NOMO-1 (cell line): ENCODE measurements at regions not wholly inside any gene's neighbourhood (a gene's known extent, or its start where the extent isn't known, plus 50 kb on each side); places are given as distances from the start of the nearest gene placed in this dataset.
"Not testable (repeated sequence)": the region's sequence is repeated elsewhere in the genome, so short reads cannot be mapped to it uniquely, and the experiment has no call there.

ENCODE experiments used
- DNase-seq, 2 experiments: peaks; one replicate each; lab custom pipeline; 2025; ENCODE audit not compliant: unreplicated experiment in 2 of 2; lab: John Stamatoyannopoulos, UW

DNA sequence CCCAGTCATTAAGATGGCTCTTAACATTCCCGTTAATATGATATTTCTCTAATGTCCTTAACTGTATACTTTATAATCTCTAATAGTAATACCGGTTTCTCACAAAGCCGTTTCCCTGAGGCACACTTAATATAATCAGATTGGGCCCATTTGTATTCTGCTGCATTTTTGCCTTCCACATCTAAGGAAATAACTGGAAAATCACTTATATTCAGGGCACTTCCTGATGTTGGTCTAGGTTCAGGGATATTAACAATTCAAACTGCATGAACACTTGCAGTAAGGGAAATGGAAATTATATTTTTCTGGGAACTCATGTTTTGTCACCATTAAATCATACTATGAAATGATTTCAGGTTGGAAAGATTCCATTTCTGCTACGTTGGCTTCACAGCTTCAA lies 119.8 kb downstream of the TPR start:
- DNase-seq, result no peak

DNA sequence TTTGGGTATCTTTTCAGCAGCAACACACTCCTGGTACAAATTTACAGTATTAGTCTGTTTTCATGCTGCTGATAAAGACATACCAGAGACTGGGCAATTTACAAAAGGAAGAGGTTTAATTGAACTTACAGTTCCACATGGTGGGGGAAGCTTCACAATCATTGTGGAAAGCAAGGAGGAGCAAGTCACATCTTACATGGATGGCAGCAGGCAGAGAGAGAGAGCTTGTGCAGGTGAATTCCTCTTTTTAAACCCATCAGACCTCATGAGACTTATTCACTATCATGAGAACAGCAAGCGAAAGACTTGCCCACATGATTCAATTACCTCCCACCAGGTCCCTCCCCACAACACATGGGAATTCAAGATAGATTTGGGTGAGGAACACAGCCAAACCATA lies 124.5 kb downstream of the TPR start:
- no peak for DNase-seq

DNA sequence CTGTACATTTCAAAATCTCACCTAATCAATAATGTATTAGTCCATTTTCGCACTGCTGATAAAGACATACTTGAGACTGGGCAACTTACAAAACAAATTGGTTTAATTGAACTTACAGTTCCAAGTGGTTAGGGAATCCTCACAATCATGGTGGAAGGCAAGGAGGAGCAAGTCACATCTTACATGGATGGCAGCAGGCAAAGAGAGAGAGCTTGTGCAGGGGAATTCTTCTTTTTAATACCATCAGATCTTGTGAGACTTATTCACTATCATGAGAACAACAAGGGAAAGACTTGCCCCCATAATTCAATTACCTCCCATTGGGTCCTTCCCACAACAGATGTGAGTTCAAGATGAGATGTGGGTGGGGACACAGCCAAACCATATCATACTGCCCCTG lies 126.4 kb downstream of the TPR start:
- not testable (repeated sequence) for DNase-seq

- DNase-seq, result peak; percentile 4 to 18
Measured at GRCh38 chr1:186244825-186245224, 130.2 kb downstream of the TPR start.
